K562 (cell line): ENCODE measurements at regions not wholly inside any gene's neighbourhood (a gene's known extent, or its start where the extent isn't known, plus 50 kb on each side); places are given as distances from the start of the nearest gene placed in this dataset.

Experiments
- ATAC-seq: fragments of 200-7000 bp; cut with Tn5 transposase; 3 replicates; pipeline ENCODE4 v1.9.1; 2020; ENCODE audit warnings: moderate library complexity
- BruUV-seq: library from RNA; stranded (reverse); fragments of 400-500 nt; replicated peaks from 2 replicates; lab custom pipeline; 2021; lab: Mats Ljungman, UMichigan
- CTCF ChIA-PET: fragments of 300-600 bp; formaldehyde crosslinking; extraction: SDS; loops from one replicate; lab custom pipeline; 2021; ENCODE audit warnings: low intra/inter-chr PET ratio; lab: Yijun Ruan, JAX
- POLR2A ChIA-PET: fragments of 300-600, 350-650 bp; sonication (Branson Sonifier 250); formaldehyde crosslinking; extraction: SDS; loops from one replicate; lab custom pipeline; 2021; ENCODE audit warnings: antibody characterized with exemption, inconsistent platforms; lab: Yijun Ruan, JAX
- DNase-seq, 4 experiments: peaks; one replicate each; pipeline versions ENCODE4 v3.0.0 to v3.0.0-alpha.2; 2011 to 2018; ENCODE audit warnings: low spot score in 3 of 4, mixed read lengths in 3 of 4; ENCODE audit errors: extremely low read depth in 1 of 4
- FAIRE-seq: peaks from 2 replicates; lab custom pipeline; 2011; peaks lifted over from hg19 to GRCh38; lab: Jason Lieb, UNC
- H2AFZ ChIP-seq: 2 replicates; pipeline ENCODE4 v1.6.0; 2011; ENCODE audit warnings: low read depth, low read length, control low read depth, inconsistent platforms
- H3K27ac ChIP-seq: fragments of 200-600 bp; 3 replicates; pipeline ENCODE4 v1.8.0; 2011; ENCODE audit warnings: low read depth, mild to moderate bottlenecking, control low read depth, inconsistent platforms, low read length, moderate library complexity, mixed read lengths; ENCODE audit errors: extremely low read depth
- H3K27me3 ChIP-seq, 2 experiments: fragments of 300-600 bp in 1 of 2; 2 replicates in 1 of 2; 3 replicates in 1 of 2; pipeline versions ENCODE4 v1.6.0 to v1.8.0; 2011; ENCODE audit warnings: inconsistent platforms in 2 of 2, low read length in 2 of 2, mild to moderate bottlenecking in 1 of 2, mixed read lengths in 1 of 2, moderate library complexity in 1 of 2; ENCODE audit not compliant: control insufficient read depth in 2 of 2, insufficient read depth in 2 of 2
- H3K36me3 ChIP-seq: fragments of 300-600 bp; 3 replicates; pipeline ENCODE4 v1.8.0; 2011; ENCODE audit warnings: mild to moderate bottlenecking, low read length, inconsistent platforms; ENCODE audit not compliant: control insufficient read depth, insufficient read depth
- H3K4me1 ChIP-seq, 2 experiments: fragments of 200-600 bp in 1 of 2; replicated peaks in 1 of 2; 2 replicates in 1 of 2; 3 replicates in 1 of 2; pipeline versions ENCODE4 v1.5.1 to v1.8.0; 2011; ENCODE audit warnings: inconsistent platforms in 2 of 2, low read length in 2 of 2, mild to moderate bottlenecking in 1 of 2, mixed read lengths in 1 of 2, moderate library complexity in 1 of 2; ENCODE audit not compliant: control insufficient read depth in 2 of 2, insufficient read depth in 2 of 2
- H3K4me2 ChIP-seq: 2 replicates; pipeline ENCODE4 v1.6.1; 2011; ENCODE audit warnings: low read length, control low read depth, inconsistent platforms, mixed read lengths; ENCODE audit not compliant: insufficient read depth
- H3K4me3 ChIP-seq: fragments of 200-600 bp; sonication (generic), shearing (Covaris generic); 2 replicates; pipeline ENCODE4 v1.5.1; 2016; ENCODE audit warnings: control low read depth, inconsistent platforms
- H3K79me2 ChIP-seq: fragments of 200-600 bp; 3 replicates; pipeline ENCODE4 v1.8.0; 2011; ENCODE audit warnings: low read length, inconsistent platforms; ENCODE audit not compliant: control insufficient read depth, insufficient read depth
- H3K9ac ChIP-seq, 2 experiments: 2 replicates each; pipeline versions ENCODE4 v1.6.0 to v1.6.1; 2011; ENCODE audit warnings: low read depth in 2 of 2, low read length in 2 of 2, control low read depth in 1 of 2, inconsistent platforms in 1 of 2, mild to moderate bottlenecking in 1 of 2, mixed read lengths in 1 of 2; ENCODE audit not compliant: insufficient read depth in 1 of 2
- H3K9me1 ChIP-seq: one replicate; pipeline ENCODE4 v1.6.0; 2011; ENCODE audit warnings: inconsistent platforms, mild to moderate bottlenecking, low read length, moderate library complexity; ENCODE audit not compliant: control insufficient read depth, insufficient read depth
- H3K9me3 ChIP-seq: replicated peaks from 2 replicates; pipeline ENCODE4 v1.5.1; 2011; ENCODE audit warnings: low read depth, low read length, inconsistent platforms; ENCODE audit not compliant: control insufficient read depth, insufficient read depth
- H4K20me1 ChIP-seq: replicated peaks from 2 replicates; pipeline ENCODE4 v1.6.1; 2011; ENCODE audit warnings: low read length, inconsistent platforms, mixed read lengths; ENCODE audit not compliant: control insufficient read depth, insufficient read depth
- ARHGAP35 ChIP-seq: fragments of 450-650 bp; IDR thresholded peaks from 2 replicates; pipeline ENCODE4 v1.6.1; 2018; ENCODE audit not compliant: partially characterized antibody
- BRD4 ChIP-seq: fragments of 200-600 bp; sonication (generic); IDR thresholded peaks from 2 replicates; pipeline ENCODE4 v1.6.1; 2017; ENCODE audit warnings: inconsistent platforms
- CAMTA2 ChIP-seq: fragments of 250-450 bp; sonication (Bioruptor Pico); conservative IDR thresholded peaks from 2 replicates; pipeline ENCODE4 v1.5.1; 2022
- CHD2 ChIP-seq: IDR thresholded peaks from 2 replicates; pipeline ENCODE4 v1.6.1; 2011; ENCODE audit warnings: low read depth, low read length
- COPS2 ChIP-seq: fragments of 450-650 bp; conservative IDR thresholded peaks from 2 replicates; pipeline ENCODE4 v1.6.1; 2016; ENCODE audit warnings: mild to moderate bottlenecking, moderate library complexity
- EP400 ChIP-seq: fragments of 450-650 bp; IDR thresholded peaks from 2 replicates; pipeline ENCODE4 v1.6.1; 2017; ENCODE audit warnings: antibody characterized with exemption, mild to moderate bottlenecking, moderate library complexity
- MCM7 ChIP-seq, 2 experiments: fragments of 450-650 bp; IDR thresholded peaks; 2 replicates each; pipeline ENCODE4 v1.6.1; 2016 to 2018
- NR4A1 ChIP-seq, 2 experiments: fragments of 250-450 bp in 1 of 2; fragments of 450-650 bp in 1 of 2; sonication (Bioruptor Pico) in 1 of 2; IDR thresholded peaks; 2 replicates each; pipeline versions ENCODE4 v1.4.0 to v1.6.1; 2016 to 2020; ENCODE audit warnings: mild to moderate bottlenecking in 2 of 2, missing compliant biosample characterization in 1 of 2, missing genetic modification characterization in 1 of 2, moderate library complexity in 1 of 2
- PHF21A ChIP-seq: fragments of 450-650 bp; IDR thresholded peaks from 2 replicates; pipeline ENCODE4 v1.6.1; 2017; ENCODE audit warnings: low read depth, borderline replicate concordance
- POLR3G ChIP-seq: IDR thresholded peaks from 2 replicates; pipeline ENCODE4 v1.6.1; 2011; ENCODE audit not compliant: insufficient read length, insufficient replicate concordance; ENCODE audit errors: extremely low read depth
- TCF7 ChIP-seq: sonication (generic); IDR thresholded peaks from 2 replicates; pipeline ENCODE4 v1.6.1; 2016; ENCODE audit warnings: antibody characterized with exemption, borderline replicate concordance
- ZNF398 ChIP-seq: fragments of 250-450 bp; sonication (Bioruptor Pico); IDR thresholded peaks from 2 replicates; pipeline ENCODE4 v1.8.0; 2021; ENCODE audit warnings: moderate library complexity, mild to moderate bottlenecking, inconsistent platforms
- ZNF512 ChIP-seq: IDR thresholded peaks from 2 replicates; pipeline ENCODE4 v1.6.1; 2016; ENCODE audit warnings: missing genetic modification characterization, missing compliant biosample characterization
- WGBS: fragments of 100-300 bp; shearing (Covaris generic); methylation state at CpG from one replicate; pipeline ENCODE4 v1.1.6; 2016; ENCODE audit warnings: low coverage, mixed read lengths; ENCODE audit not compliant: insufficient coverage; ENCODE audit errors: missing lambda C conversion rate; 5-methylcytosine and 5-hydroxymethylcytosine counted together
- in situ Hi-C: fragments of 300-500 bp; cut with MboI; formaldehyde crosslinking; loops from 4 replicates; pipeline ENCODE4 v1.15.0; 2018; ENCODE audit warnings: inconsistent platforms, mixed read lengths
- intact Hi-C: fragments of 100-400 bp; cut with micrococcal nuclease; formaldehyde crosslinking; loops from 2 replicates; pipeline ENCODE4 v1.14.2; 2022
- TF ChIP-seq, protein P1 (sequence below): sonication (generic); formaldehyde crosslinking; IDR thresholded peaks from 2 replicates; pipeline ENCODE4 v1.8.1; 2023; ENCODE audit warnings: mild to moderate bottlenecking, missing genetic modification reagents, moderate library complexity

GRCh38 chr7:119758254-119758653, 514.7 kb upstream of the KCND2 start:
- no peak overlapping the region for H3K4me2 ChIP-seq
- ChIA-PET POLR2A (no interaction called here), CTCF (no interaction called here)
- TF ChIP-seq CHD2, result no peak
- TF ChIP-seq, protein P1, sequence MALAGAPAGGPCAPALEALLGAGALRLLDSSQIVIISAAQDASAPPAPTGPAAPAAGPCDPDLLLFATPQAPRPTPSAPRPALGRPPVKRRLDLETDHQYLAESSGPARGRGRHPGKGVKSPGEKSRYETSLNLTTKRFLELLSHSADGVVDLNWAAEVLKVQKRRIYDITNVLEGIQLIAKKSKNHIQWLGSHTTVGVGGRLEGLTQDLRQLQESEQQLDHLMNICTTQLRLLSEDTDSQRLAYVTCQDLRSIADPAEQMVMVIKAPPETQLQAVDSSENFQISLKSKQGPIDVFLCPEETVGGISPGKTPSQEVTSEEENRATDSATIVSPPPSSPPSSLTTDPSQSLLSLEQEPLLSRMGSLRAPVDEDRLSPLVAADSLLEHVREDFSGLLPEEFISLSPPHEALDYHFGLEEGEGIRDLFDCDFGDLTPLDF, result no peak
- no peak for TF ChIP-seq MCM7 (IDR thresholded peaks at IDR 0.05)
- no peak for ATAC-seq
- no peak overlapping the region for H3K4me3 ChIP-seq
- no peaks in the 10 kb centered on the region for H3K79me2 ChIP-seq
- H3K27me3 ChIP-seq, result no peaks in the 10 kb centered on the region
- H3K9me1 ChIP-seq, result no peaks in the 10 kb centered on the region
- FAIRE-seq, result no peak
- H3K36me3 ChIP-seq, result peaks cover 3% of the 10 kb centered on the region; the same call in 1 of the 3 replicates
- no peaks in the 10 kb centered on the region for H4K20me1 ChIP-seq
- H3K9ac ChIP-seq, result no peak overlapping the region
- H3K4me1 ChIP-seq, result no peaks in the 10 kb centered on the region
- no peak for DNase-seq
- BruUV-seq, result no TSS peak
- H3K27ac ChIP-seq, result no peak overlapping the region
- no peaks in the 10 kb centered on the region for H3K9me3 ChIP-seq
- intact Hi-C loops, result no loop called here
- in situ Hi-C loops, result no loop called here
- no peak overlapping the region for H2AFZ ChIP-seq

DNA sequence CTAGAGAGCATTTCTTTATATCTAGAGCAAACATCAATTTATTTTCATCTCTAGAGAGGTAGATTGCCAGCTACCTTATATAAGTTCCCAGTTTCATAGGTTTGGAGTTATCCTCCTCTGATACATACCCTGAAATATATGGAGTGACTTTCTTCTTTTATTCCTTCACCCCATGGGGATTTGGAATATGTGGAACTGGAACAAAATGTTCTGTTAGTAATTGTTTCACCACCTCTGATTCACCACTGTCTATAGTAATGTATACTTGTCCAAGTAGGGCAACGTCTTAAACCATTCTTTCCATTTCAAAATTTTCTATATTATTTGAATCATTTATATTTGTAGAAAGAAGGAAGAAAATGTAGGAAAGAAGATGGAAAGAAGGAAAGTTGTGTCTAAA, 511.2 kb upstream of the KCND2 start:
- no peak overlapping the region for H3K9ac ChIP-seq
- no peaks in the 10 kb centered on the region for H3K4me1 ChIP-seq
- no TSS peak for BruUV-seq
- H3K27me3 ChIP-seq, result no peaks in the 10 kb centered on the region
- H3K27ac ChIP-seq, result no peak overlapping the region
- peaks cover 7% of the 10 kb centered on the region; the same call in 2 of the 3 replicates for H3K36me3 ChIP-seq
- no peaks in the 10 kb centered on the region for H3K9me3 ChIP-seq
- POLR2A ChIA-PET, result no interaction called here
- no peak overlapping the region for H3K4me3 ChIP-seq
- H3K79me2 ChIP-seq, result no peaks in the 10 kb centered on the region
- intact Hi-C loops (no loop called here), in situ Hi-C loops (no loop called here)
- H2AFZ ChIP-seq, result no peak overlapping the region
- WGBS, result 29% methylated on average over 1 of the region's 1 CpG
- H3K4me2 ChIP-seq, result no peak overlapping the region
- no peaks in the 10 kb centered on the region for H4K20me1 ChIP-seq
- ATAC-seq, result no peak
- CTCF ChIA-PET, result no interaction called here
- H3K9me1 ChIP-seq, result no peaks in the 10 kb centered on the region
- DNase-seq, result no peak
- FAIRE-seq, result no peak
- no peak for TF ChIP-seq COPS2
- no peak for TF ChIP-seq POLR3G
- no peak for TF ChIP-seq CAMTA2 (CRISPR knock-in tag)
- TF ChIP-seq PHF21A, result no peak
- no peak for TF ChIP-seq ZNF398
- TF ChIP-seq ZNF512, result no peak
- no peak for TF ChIP-seq ARHGAP35
- TF ChIP-seq NR4A1 (CRISPR knock-in tag; IDR thresholded peaks at IDR 0.05), result no peak
- TF ChIP-seq NR4A1 (tag; IDR thresholded peaks at IDR 0.05), result no peak
- TF ChIP-seq EP400, result no peak
- TF ChIP-seq BRD4, result no peak
- no peak for TF ChIP-seq TCF7
